Putamen (tissue), 1 donor: ENCODE measurements at regions not wholly inside any gene's neighbourhood (a gene's known extent, or its start where the extent isn't known, plus 50 kb on each side); places are given as distances from the start of the nearest gene placed in this dataset.
"Not testable (repeated sequence)": the region's sequence is repeated elsewhere in the genome, so short reads cannot be mapped to it uniquely, and the experiment has no call there.

Experiments used
- DNase-seq: peaks from one replicate; pipeline ENCODE4 v3.0.0-alpha.2; 2016; ENCODE audit warnings: low spot score

DNA sequence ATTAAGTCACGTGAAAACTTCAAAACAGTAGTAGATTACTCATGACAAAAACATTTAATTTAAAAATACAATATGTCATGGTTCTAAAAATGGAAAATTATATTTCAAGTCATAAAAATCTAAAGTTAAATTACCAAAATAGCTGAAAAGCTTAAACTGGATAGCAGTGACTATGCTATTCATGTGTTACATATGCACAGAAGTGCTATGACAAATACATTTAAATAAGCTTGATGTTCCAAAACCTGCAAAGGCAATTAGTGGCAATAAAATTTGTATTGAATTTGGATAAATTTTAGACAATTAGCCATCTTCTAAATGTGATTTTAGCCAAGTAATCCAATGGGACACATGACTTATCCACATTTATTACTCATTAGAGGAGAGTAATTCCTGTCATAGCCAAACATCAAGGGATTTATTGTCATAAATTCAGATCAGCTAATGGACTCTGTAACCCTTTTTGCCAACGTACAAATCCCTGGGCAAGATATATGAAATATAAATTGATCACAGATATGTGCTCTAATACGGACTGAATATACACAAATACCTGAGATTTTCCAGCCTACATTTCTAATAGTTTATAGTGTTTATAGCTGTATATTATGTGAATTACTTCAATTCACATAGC lies 419.4 kb downstream of the ISL1 start:
- DNase-seq, result no peak

DNA sequence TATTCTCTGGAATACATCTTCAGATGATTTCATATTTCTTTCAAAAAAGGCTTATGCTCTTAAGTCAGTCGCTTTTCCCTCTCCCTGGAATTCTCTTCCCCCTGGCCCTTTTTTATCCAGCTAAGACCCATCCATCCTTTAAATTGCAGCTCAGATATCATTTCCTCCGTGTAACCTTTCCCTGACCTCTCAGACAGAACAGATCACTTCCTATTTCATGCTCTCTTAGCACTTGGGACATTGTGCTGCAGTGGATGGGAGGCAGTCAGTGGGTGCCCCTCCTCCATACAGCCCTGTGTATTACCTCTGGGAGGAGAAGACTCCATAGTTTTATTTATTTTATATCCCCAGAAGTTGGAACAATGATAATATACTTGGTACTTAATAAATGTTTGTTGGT lies 423.4 kb downstream of the ISL1 start:
- no peak for DNase-seq

- no peak for DNase-seq
Observed at GRCh38 chr5:51810592-51810991, 427.3 kb downstream of the ISL1 start.

DNA sequence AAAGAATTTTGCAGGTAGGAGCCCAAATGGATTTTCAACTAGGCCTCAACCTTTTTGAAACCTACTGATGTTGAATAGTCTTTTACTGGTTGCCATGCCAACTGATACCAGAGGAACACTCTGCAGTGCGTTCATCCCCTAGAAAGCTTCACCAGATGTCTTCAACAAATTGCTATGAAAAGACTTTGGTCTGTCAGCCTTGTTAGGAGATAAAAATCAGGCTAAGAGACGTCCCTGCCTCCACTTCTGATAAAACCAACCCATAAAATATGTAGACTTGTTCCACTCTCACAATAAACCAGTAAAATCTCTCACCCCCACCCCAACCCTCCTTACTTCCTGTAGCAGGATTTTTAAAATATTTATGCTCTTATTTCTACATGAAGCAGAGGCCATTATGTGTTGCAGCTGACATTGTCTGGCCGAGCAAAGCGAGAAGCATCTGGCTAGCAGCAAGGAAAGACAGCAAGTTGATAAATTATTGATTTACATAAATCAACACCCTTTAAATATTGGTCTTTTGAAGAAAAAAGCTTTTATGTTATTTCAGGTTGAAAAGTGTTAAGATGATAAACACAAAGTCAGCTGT lies 428.7 kb downstream of the ISL1 start:
- DNase-seq, result no peak

DNA sequence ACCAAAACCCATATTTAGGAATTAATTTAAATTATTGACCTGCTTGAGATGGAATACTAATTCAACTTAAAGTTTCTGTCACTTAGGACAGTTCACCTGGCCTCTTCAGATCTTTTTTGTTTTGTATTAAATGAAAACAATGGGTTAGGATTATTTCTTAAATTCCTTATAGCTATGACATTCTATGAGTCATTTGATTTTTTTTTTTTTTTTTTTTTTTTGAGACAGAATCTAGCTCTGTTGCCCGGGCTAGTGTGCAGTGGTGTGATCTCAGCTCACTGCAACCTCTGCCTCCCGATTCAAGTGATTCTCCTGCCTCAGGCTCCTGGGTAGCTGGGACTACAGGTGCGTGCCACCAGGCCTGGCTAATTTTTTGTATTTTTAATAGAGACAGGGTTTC lies 431.6 kb downstream of the ISL1 start:
- DNase-seq, result not testable (repeated sequence)

GRCh38 chr5:51816427-51816826 lies 433.2 kb downstream of the ISL1 start:
- DNase-seq, result no peak

GRCh38 chr5:51821697-51822096 lies 438.4 kb downstream of the ISL1 start:
- DNase-seq, result no peak

DNA sequence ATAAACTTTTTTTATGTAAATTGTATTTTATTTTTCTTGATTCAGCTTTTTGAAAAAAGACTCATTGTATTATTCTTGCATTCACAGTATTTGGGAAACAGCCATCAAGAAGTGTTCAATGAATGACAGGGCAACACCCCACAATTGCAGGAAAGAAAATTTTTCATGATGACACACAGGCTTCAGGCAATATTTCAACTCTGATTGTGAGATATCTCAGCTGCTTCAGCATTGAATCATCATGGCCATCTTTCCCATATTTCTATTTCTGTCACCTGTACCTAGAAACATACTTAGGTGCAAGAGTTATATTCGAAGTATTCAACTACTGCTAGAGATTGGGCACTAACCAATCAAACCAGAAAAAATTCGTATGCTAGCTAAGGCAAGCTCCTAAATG lies 446.0 kb downstream of the ISL1 start:
- DNase-seq, result no peak

GRCh38 chr5:51829691-51830090 lies 446.4 kb downstream of the ISL1 start:
- no peak for DNase-seq

GRCh38 chr5:51832934-51833470 lies 449.8 kb downstream of the ISL1 start:
- no peak for DNase-seq

DNA sequence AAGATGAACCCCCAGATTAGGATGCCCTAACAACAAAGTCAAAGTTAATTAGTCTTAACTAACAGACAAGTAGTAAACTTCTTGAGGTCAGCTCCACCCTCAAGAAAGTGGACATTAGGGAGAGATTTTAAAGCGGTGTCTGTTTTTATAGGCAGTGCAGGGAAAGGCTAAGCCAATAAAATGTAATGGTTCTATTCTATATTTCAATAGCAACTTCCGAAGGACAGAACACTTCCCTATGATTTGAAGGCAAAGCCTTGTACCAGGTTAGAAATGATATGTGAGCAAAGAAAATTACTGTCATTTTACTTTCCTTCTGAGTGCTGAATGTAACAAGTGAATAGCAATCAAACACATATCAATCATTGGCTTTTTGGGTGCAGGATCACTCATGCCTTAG lies 455.2 kb downstream of the ISL1 start:
- DNase-seq, result no peak

DNA sequence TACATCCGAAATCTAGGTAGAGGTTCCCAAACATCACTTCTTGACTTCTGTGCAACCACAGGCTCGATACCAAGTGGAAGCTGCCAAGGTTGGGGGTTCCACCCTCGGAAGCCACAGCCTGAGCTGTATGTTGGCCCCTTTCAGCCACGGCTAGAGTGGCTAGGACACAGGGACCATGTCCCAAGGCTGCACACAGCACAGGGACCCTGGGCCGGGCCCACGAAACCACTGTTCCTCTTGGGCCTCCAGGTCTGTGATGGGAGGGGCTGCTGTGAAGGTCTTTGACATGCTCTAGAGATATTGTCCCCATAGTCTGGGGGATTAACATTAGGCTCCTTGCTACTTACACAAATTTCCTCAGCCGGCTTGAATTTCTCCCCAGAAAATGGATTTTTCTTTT lies 460.6 kb downstream of the ISL1 start:
- no peak for DNase-seq

GRCh38 chr5:51846015-51846414 lies 462.8 kb downstream of the ISL1 start:
- DNase-seq, result no peak

DNA sequence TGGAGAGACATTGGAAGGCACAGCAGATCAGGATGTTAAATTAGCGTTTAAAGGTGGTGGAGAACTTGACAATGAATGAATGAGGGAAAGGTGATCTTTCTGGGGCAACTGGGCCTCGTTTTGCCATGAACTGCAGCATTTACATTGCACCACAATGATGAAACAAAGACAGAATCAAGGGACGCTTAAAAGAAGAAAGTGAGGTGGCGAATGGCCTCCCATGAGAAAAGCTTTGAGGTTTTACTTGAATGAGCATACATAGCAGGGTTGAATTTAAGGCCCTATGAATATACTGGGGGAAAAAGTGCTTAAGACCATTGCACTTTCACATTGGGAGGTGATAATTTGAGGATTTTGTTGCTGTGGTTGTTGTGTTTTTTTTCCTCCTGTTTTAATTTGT lies 476.4 kb downstream of the ISL1 start:
- no peak for DNase-seq

GRCh38 chr5:51860532-51861018 lies 477.3 kb downstream of the ISL1 start:
- DNase-seq, result no peak

DNA sequence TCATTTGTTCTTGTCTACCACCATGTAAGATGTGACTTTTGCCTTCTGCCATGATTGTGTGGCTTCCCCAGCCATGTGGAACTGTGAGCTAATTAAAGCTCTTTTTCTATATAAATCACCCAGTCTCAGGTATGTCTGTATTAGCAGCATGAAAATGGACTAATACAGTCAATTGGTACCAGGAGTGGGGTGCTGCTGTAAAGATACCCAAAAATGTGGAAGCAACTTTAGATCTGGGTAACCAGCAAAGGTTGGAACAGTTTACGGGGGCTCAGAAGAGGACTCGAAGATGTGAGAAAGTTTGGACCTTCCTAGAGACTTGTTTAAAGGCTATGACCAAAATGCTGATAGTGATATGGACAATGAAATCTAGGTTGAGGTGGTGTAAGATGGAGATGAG lies 488.9 kb downstream of the ISL1 start:
- no peak for DNase-seq

- DNase-seq, result no peak
Observed at GRCh38 chr5:51881901-51882300, 498.7 kb downstream of the ISL1 start.

DNA sequence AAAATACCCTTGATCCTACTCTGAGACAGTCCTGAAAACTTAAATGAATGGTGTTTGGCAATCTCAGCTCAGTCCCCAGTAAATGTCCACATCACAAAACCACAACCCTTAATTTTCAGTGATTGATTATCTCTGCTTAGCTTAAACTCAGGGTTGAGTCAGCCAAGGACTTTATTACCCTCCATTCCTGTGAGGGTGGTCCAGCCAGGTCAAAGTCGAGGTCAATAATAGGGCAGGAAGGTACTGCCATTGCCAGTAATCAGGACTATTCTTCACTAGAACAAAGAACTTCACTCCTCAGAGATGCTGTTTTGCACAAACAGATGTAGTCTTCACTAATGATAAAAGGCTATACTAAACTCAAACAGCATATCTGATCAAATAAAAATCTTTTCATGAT lies 499.4 kb downstream of the ISL1 start:
- DNase-seq, result no peak

DNA sequence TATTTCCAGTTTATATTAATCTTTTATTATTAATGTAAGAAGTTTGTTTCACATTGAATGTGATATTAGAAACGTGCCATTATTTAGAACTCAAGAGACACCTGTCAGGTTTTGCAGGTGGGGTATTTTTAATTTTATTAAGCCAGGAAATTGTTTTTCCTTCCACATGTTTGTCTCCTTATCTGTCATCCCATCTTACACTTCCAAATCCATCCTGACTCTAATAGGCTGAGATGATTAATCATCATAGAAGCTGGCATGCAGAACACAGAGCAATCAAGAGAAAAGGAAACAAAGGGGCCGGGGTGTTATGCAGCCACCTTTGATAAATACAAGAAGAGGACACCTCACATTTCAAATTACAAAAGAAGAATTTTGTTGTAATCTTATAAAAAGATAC lies 506.5 kb downstream of the ISL1 start:
- DNase-seq, result no peak

GRCh38 chr5:51890435-51891116 lies 507.3 kb downstream of the ISL1 start:
- no peak for DNase-seq

- DNase-seq, result no peak
Observed at GRCh38 chr5:51892680-51893079, 509.4 kb downstream of the ISL1 start.

GRCh38 chr5:51895834-51896233 lies 512.6 kb downstream of the ISL1 start:
- DNase-seq, result no peak

DNA sequence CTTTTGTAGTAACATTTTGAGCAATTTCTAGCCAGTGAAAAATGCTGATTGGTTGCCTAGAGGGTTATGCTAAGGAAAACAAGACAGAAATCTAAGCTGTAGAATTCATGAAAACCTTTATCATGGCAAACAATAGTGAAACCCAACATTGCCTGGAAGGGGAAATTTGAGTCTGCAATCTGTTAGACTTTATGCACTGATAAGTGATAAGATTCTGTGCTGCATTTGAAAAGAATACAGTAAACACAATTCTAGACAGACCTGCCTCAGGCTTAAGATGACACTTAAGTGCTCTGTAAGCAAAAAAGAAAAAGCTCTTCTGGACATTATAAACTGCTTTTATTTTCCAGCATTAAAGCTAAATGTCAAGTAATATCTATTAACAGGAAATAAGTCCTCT lies 519.3 kb downstream of the ISL1 start:
- DNase-seq, result no peak
